ENCODE measurements at regions not wholly inside any gene's neighbourhood (a gene's known extent, or its start where the extent isn't known, plus 50 kb on each side); places are given as distances from the start of the nearest gene placed in this dataset.

DNA sequence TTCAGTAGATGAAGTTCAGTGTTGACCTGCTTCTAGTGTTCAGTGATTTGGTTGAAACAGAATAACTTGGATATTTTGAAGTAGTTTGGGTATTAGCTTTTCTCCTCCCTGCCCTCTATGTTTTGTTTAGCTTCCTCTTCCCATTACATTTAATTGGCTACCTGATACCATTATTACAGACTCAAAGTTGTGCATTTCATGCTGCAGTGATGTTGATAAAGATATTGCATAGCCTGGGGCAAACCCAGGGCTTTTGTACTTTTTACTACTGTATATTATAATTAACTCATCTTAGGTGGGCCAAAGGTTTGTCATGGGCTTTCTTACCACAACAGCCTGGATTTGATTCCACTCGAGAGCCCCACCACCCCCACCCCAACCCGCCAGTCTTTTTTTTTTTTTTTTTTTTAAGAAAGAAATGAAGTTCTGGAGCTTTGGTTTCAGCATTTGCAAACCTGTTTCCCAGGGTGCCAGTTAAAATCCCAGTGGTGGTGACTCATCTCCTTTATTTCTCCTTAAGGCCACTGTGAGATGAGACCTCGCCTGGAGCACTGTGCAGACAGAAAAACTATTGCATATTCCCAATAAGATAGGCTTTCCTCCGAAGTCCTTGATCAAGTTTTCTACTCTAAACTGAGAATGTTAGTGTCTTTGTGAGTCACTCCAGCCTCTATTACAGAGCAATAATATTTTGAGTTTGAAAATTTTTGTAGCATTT, 393.7 kb upstream of the FANCL start:
- Histone ChIP-seq H3K27ac (ENCODE audit: low read length) (no peak overlapping the region), H4K20me1 (ENCODE audit: insufficient read depth, low read length) (no peaks in the 10 kb centered on the region), H2AFZ (ENCODE audit: low read depth, low read length) (no peak overlapping the region), H3K4me1 (ENCODE audit: low read length) (no peaks in the 10 kb centered on the region), H3K9me3 (ENCODE audit: insufficient read depth, low read length) (no peaks in the 10 kb centered on the region), H3K27me3 (ENCODE audit: low read depth, low read length) (0 out of 2 replicates have a peak, but pooled peaks cover 3% of the 10 kb centered on the region), H3K36me3 (replicated peaks; ENCODE audit: low read depth, low read length) (no peaks in the 10 kb centered on the region), H3K4me3 (ENCODE audit: low read length) (no peak overlapping the region), H3K4me2 (ENCODE audit: low read length) (no peak overlapping the region), H3K79me2 (ENCODE audit: low read length) (no peaks in the 10 kb centered on the region), H3K9ac (ENCODE audit: low read length) (no peak overlapping the region)
- TF ChIP-seq, protein P1, sequence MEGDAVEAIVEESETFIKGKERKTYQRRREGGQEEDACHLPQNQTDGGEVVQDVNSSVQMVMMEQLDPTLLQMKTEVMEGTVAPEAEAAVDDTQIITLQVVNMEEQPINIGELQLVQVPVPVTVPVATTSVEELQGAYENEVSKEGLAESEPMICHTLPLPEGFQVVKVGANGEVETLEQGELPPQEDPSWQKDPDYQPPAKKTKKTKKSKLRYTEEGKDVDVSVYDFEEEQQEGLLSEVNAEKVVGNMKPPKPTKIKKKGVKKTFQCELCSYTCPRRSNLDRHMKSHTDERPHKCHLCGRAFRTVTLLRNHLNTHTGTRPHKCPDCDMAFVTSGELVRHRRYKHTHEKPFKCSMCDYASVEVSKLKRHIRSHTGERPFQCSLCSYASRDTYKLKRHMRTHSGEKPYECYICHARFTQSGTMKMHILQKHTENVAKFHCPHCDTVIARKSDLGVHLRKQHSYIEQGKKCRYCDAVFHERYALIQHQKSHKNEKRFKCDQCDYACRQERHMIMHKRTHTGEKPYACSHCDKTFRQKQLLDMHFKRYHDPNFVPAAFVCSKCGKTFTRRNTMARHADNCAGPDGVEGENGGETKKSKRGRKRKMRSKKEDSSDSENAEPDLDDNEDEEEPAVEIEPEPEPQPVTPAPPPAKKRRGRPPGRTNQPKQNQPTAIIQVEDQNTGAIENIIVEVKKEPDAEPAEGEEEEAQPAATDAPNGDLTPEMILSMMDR (IDR thresholded peaks at IDR 0.05; ENCODE audit: low read depth, low read length) = no peak

DNA sequence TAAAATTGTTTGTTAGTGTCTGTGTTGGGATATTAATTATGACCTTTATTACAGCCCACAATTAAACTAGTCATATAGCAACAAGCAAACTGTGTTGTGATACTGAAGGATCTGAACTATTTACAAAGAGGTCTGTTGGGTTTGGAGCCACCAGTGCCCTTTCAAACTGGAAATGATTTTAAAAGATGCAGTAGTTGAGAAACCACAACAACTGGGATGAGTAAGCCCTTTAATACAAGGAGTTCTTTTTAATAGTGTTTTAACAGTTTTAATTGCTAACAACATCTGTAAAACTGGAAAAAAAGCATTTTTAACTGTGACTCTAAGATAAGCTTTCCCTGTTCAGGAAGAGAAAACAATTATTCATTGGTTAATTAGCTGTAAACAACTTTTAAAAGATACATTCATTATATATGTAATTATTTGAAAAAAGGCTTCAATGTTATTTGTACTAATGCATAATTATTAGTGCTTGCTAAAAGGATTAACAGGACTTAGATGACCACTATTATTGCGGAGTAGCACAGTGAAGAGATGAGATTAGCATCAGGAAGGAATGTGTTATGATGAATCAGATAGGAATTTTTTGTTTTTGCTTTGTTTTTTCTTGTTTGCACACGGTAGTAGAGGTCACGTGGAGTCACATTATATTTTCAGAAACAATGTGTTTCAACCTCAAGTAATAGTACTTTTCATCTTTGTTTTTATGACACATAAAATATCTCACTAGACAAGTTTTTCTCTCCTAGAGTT, 392.7 kb upstream of the FANCL start:
- Histone ChIP-seq H3K36me3 (replicated peaks; ENCODE audit: low read depth, low read length) (no peaks in the 10 kb centered on the region), H3K4me1 (ENCODE audit: low read length) (no peaks in the 10 kb centered on the region), H3K4me2 (ENCODE audit: low read length) (no peak overlapping the region), H3K27ac (ENCODE audit: low read length) (no peak overlapping the region), H3K27me3 (ENCODE audit: low read depth, low read length) (0 out of 2 replicates have a peak, but pooled peaks cover 3% of the 10 kb centered on the region), H3K9me3 (ENCODE audit: insufficient read depth, low read length) (no peaks in the 10 kb centered on the region), H2AFZ (ENCODE audit: low read depth, low read length) (no peak overlapping the region), H3K79me2 (ENCODE audit: low read length) (no peaks in the 10 kb centered on the region), H3K9ac (ENCODE audit: low read length) (no peak overlapping the region), H4K20me1 (ENCODE audit: insufficient read depth, low read length) (no peaks in the 10 kb centered on the region), H3K4me3 (ENCODE audit: low read length) (no peak overlapping the region)
- TF ChIP-seq, protein P1 (IDR thresholded peaks at IDR 0.05; ENCODE audit: low read depth, low read length) = no peak
- no peak for TF ChIP-seq EZH2phosphoT487 (IDR thresholded peaks at IDR 0.05; ENCODE audit: low read depth)

DNA sequence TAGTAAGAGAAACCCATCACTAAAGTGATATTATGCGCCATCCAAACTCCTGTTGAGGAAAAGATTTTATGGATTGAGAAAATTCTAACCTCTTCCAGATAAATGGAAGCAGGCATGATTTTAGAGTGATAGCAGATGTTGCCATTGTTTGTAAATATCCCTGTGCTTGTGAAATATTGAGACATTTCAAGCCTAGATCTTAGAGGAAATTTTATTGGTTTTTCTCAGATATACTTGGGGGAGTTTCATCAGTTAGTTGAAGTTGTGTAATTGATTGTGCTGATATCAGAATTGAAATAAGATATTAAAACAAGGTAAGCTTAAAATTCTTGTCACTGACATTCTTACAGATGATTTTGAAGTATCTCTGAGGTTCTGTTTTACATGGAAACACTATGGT, 390.9 kb upstream of the FANCL start:
- no peak overlapping the region for H3K9ac ChIP-seq (ENCODE audit: low read length)
- no peak overlapping the region for H3K4me2 ChIP-seq (ENCODE audit: low read length)

More for the DNA sequence above, 390.9 kb upstream of the FANCL start:
- no peaks in the 10 kb centered on the region for H4K20me1 ChIP-seq (ENCODE audit: insufficient read depth, low read length)
- H3K36me3 ChIP-seq (replicated peaks; ENCODE audit: low read depth, low read length) = no peaks in the 10 kb centered on the region
- no peak for TF ChIP-seq EZH2phosphoT487 (IDR thresholded peaks at IDR 0.05; ENCODE audit: low read depth)
- TF ChIP-seq, protein P1 (IDR thresholded peaks at IDR 0.05; ENCODE audit: low read depth, low read length) = no peak
- H3K4me1 ChIP-seq (ENCODE audit: low read length) = no peaks in the 10 kb centered on the region
- no peak overlapping the region for H3K27ac ChIP-seq (ENCODE audit: low read length)
- no peaks in the 10 kb centered on the region for H3K27me3 ChIP-seq (ENCODE audit: low read depth, low read length)
- H2AFZ ChIP-seq (ENCODE audit: low read depth, low read length) = no peak overlapping the region
- H3K9me3 ChIP-seq (ENCODE audit: insufficient read depth, low read length) = no peaks in the 10 kb centered on the region
- no peak overlapping the region for H3K4me3 ChIP-seq (ENCODE audit: low read length)
- no peaks in the 10 kb centered on the region for H3K79me2 ChIP-seq (ENCODE audit: low read length)

Data from OCI-LY3 (cell line).